ENCODE measurements at regions not wholly inside any gene's neighbourhood (a gene's known extent, or its start where the extent isn't known, plus 50 kb on each side); places are given as distances from the start of the nearest gene placed in this dataset.

DNA sequence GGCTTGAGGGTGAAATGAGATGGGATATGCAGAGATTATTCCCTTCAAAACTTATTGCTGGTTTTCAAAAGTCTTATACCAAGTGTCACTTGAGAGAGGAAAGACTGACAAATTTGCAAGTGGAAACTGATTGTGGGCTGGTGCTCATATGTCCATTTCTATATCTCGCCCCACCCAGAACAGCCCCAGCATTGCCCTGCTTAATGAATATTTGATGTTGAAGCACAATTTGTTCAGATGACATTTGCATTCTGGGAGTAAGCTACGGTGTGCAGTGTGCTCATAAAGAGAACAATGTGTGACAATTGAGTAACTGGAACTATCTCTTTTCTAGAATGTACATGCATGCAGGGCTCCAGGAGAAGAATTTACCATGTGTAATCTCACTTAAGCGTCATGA is 223.5 kb upstream of the TRPC5 start:
- TF ChIP-seq, protein P1, sequence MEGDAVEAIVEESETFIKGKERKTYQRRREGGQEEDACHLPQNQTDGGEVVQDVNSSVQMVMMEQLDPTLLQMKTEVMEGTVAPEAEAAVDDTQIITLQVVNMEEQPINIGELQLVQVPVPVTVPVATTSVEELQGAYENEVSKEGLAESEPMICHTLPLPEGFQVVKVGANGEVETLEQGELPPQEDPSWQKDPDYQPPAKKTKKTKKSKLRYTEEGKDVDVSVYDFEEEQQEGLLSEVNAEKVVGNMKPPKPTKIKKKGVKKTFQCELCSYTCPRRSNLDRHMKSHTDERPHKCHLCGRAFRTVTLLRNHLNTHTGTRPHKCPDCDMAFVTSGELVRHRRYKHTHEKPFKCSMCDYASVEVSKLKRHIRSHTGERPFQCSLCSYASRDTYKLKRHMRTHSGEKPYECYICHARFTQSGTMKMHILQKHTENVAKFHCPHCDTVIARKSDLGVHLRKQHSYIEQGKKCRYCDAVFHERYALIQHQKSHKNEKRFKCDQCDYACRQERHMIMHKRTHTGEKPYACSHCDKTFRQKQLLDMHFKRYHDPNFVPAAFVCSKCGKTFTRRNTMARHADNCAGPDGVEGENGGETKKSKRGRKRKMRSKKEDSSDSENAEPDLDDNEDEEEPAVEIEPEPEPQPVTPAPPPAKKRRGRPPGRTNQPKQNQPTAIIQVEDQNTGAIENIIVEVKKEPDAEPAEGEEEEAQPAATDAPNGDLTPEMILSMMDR (IDR thresholded peaks at IDR 0.05; ENCODE audit: insufficient read depth, missing control alignments): no peak
- FAIRE-seq: no peak
- DNase-seq (ENCODE audit: insufficient read length, low spot score): no peak

DNA sequence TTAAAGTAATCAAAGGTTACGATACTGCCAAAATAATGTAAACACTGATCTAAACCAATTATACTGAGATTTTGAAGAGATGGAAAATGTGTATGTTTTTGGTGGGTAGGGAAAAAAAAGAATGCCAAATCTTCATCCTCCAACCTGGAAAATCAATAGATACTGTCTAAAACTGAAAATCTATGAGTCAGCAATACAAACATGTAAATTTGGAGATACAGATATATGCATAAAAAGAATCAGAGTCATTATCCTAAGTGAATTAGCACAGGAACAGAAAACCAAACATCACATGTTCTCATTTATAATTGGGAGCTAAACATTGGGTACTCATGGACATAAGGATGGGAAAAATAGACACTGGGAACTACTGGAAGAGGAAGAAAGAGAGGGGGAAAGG is 197.4 kb upstream of the TRPC5 start:
- DNase-seq (ENCODE audit: insufficient read length, low spot score) (no peak), FAIRE-seq (no peak)
- TF ChIP-seq, protein P1 (IDR thresholded peaks at IDR 0.05; ENCODE audit: insufficient read depth, missing control alignments): no peak

DNA sequence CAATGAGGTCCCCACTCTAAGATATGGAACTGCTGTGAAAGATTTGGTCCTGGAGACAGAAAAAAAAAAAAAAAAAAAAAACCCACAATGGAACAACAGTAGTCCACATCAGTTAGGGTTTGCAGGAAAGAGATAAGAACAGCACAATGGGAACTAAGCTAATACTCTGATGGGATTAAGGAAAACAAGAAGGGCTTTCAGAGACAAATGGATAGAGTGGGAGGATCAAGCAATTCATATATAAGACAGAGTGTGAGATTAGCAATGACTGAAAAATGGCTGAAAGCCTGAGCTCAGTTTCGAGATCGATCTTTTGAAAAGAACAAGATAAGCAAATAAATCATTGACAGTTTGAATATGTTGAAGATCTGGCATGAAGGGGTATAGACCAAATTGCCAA is 188.4 kb upstream of the TRPC5 start:
- DNase-seq (ENCODE audit: insufficient read length, low spot score): no peak
- FAIRE-seq: peak; percentile 89
- TF ChIP-seq, protein P1 (IDR thresholded peaks at IDR 0.05; ENCODE audit: insufficient read depth, missing control alignments): no peak

DNA sequence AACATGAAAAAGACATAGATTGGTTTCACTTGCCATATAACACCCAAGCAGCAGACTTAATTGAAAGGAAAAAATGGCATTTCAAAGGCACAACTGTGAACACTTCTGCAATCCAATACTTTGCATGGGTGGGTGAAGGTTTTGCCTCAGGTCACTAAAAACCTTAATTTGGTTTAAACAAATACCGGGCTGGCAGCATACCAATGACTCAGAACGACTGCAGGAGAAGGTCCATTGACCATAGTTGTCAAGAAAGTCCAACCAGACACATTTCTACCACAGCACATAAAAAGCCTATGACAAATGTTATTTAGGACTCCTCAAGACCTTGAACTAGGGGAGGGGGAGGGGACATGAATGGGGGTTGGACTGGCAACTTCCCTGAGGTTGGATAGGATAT is 183.6 kb upstream of the TRPC5 start:
- FAIRE-seq: no peak
- TF ChIP-seq, protein P1 (IDR thresholded peaks at IDR 0.05; ENCODE audit: insufficient read depth, missing control alignments): no peak
- no peak for DNase-seq (ENCODE audit: insufficient read length, low spot score)

DNA sequence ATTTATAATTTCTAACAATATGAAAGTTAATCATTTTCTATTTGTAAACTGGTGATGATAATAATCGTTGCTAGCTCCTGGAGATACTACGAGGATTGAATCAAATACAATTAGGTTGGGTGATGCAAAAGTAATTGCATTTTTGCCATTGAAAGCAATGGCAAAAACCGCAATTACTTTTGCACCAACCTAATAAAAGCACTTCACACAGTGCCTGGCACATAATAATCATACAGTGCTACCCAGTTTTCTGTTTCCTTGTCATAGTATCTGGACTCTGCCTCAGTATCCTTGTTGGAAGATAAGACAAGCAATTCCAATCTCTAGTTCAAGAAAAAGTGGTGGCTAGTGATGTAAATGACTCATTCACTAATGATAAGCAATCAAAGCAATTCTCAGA is 176.8 kb upstream of the TRPC5 start:
- DNase-seq (ENCODE audit: insufficient read length, low spot score) (no peak), FAIRE-seq (no peak)
- TF ChIP-seq, protein P1 (IDR thresholded peaks at IDR 0.05; ENCODE audit: insufficient read depth, missing control alignments): no peak

DNA sequence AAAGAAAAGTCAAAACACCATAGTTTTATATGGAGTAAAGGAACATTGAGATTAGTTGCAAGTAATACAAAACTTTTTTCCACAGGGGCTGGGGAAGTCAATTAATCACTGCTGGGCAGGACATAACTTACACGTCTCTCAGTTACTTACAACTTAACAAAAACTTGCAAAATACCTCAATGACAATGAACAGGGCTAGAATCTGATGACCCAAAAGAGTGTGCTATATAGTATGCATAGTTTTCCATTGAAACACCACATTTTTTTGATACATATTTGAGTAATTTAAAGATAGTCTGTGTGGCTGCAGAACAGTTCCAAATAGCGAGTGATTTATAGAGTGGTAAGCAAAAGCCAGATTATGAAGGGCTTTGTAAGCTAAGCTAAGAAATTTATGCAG is 172.3 kb upstream of the TRPC5 start:
- TF ChIP-seq, protein P1 (IDR thresholded peaks at IDR 0.05; ENCODE audit: insufficient read depth, missing control alignments): no peak
- FAIRE-seq (no peak), DNase-seq (ENCODE audit: insufficient read length, low spot score) (no peak)

DNA sequence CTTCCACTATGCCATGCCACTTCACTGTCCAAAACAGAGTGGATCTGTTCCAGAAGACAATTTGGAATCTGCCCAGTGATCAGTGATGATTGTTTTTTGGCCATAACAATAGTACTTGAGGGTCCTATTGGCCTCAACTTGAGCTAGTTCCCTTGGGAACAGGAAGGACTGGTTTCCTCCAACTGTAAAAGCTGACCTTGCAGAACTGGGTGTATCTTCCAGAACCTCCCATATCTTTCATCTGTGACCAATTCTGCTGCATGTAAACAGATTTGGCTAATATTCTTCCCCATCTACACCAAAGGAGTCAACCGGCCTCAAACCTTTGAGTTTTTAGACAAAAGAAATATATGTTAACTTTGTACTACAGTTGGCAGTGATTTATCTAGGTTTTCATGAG is 165.1 kb upstream of the TRPC5 start:
- DNase-seq (ENCODE audit: insufficient read length, low spot score): no peak
- TF ChIP-seq, protein P1 (IDR thresholded peaks at IDR 0.05; ENCODE audit: insufficient read depth, missing control alignments): no peak
- FAIRE-seq: no peak

All from D721Med (cell line).